ENCODE measurements at regions not wholly inside any gene's neighbourhood (a gene's known extent, or its start where the extent isn't known, plus 50 kb on each side); places are given as distances from the start of the nearest gene placed in this dataset.

- dilution Hi-C loops (cut with MboI; ENCODE audit: extremely low pct_ligation_motif_present, low sequenced_read_pairs): no loop called here
- Histone ChIP-seq H3K9me1 (ENCODE audit: control insufficient read depth, extremely low read depth, insufficient read depth, low read length) (no peaks in the 10 kb centered on the region), H3K4me1 (ENCODE audit: control insufficient read depth, extremely low read depth, insufficient read depth, low read length) (no peaks in the 10 kb centered on the region), H3K27me3 (ENCODE audit: control insufficient read depth, extremely low read depth, insufficient read depth, low read length) (no peaks in the 10 kb centered on the region), H4K20me1 (ENCODE audit: control insufficient read depth, extremely low read depth, insufficient read depth, low read length) (no peaks in the 10 kb centered on the region), H3K79me2 (ENCODE audit: control insufficient read depth, insufficient read depth, low read length) (no peaks in the 10 kb centered on the region), H2AFZ (ENCODE audit: control insufficient read depth, low read length) (no peak overlapping the region), H3K9ac (ENCODE audit: control insufficient read depth, extremely low read depth, insufficient read depth, low read length) (no peak overlapping the region), H3K27ac (ENCODE audit: control insufficient read depth, insufficient read depth, low read length) (no peak overlapping the region), H3K9me3 (ENCODE audit: control insufficient read depth, low read depth, low read length) (no peaks in the 10 kb centered on the region), H3K36me3 (ENCODE audit: control insufficient read depth in 2 of 2, extremely low read depth in 1 of 2, insufficient read depth in 2 of 2, low read length in 2 of 2) (no peaks in the 10 kb centered on the region), H3K4me2 (ENCODE audit: control insufficient read depth, extremely low read depth, insufficient read depth, low read depth, low read length) (no peak overlapping the region), H3K4me3 (ENCODE audit: control insufficient read depth in 2 of 3, extremely low read depth in 1 of 3, insufficient read depth in 2 of 3, low read depth in 1 of 3, low read length in 3 of 3) (no peak overlapping the region)
- DNase-seq (ENCODE audit: low read depth, low spot score) (no peak), FAIRE-seq (peak; percentile 44)
- TF ChIP-seq EZH2 (IDR thresholded peaks at IDR 0.05; ENCODE audit: low read length): no peak
- no peak for TF ChIP-seq CTCF (optimal IDR thresholded peaks at IDR 0.05 in 1 of 3, IDR thresholded peaks at IDR 0.05 in 1 of 3, conservative IDR thresholded peaks at IDR 0.05 in 1 of 3; ENCODE audit: extremely low read depth in 1 of 3, insufficient read depth in 2 of 3, low read length in 3 of 3)
These were observed 161.6 kb downstream of the RDH14 start for GRCh38 chr2:18398833-18399232.

GRCh38 chr2:18396329-18397010 lies 164.0 kb downstream of the RDH14 start:
- Histone ChIP-seq H4K20me1 (ENCODE audit: control insufficient read depth, extremely low read depth, insufficient read depth, low read length) (no peaks in the 10 kb centered on the region), H3K27ac (ENCODE audit: control insufficient read depth, insufficient read depth, low read length) (no peak overlapping the region), H3K9me3 (ENCODE audit: control insufficient read depth, low read depth, low read length) (no peaks in the 10 kb centered on the region), H3K4me1 (ENCODE audit: control insufficient read depth, extremely low read depth, insufficient read depth, low read length) (no peaks in the 10 kb centered on the region), H3K9ac (ENCODE audit: control insufficient read depth, extremely low read depth, insufficient read depth, low read length) (no peak overlapping the region), H3K4me2 (ENCODE audit: control insufficient read depth, extremely low read depth, insufficient read depth, low read depth, low read length) (no peak overlapping the region), H3K79me2 (ENCODE audit: control insufficient read depth, insufficient read depth, low read length) (no peaks in the 10 kb centered on the region), H3K36me3 (ENCODE audit: control insufficient read depth in 2 of 2, extremely low read depth in 1 of 2, insufficient read depth in 2 of 2, low read length in 2 of 2) (no peaks in the 10 kb centered on the region), H3K9me1 (ENCODE audit: control insufficient read depth, extremely low read depth, insufficient read depth, low read length) (no peaks in the 10 kb centered on the region), H3K27me3 (ENCODE audit: control insufficient read depth, extremely low read depth, insufficient read depth, low read length) (no peaks in the 10 kb centered on the region), H2AFZ (ENCODE audit: control insufficient read depth, low read length) (no peak overlapping the region), H3K4me3 (ENCODE audit: control insufficient read depth in 2 of 3, extremely low read depth in 1 of 3, insufficient read depth in 2 of 3, low read depth in 1 of 3, low read length in 3 of 3) (no peak overlapping the region)
- dilution Hi-C loops (cut with MboI; ENCODE audit: extremely low pct_ligation_motif_present, low sequenced_read_pairs): no loop called here
- DNase-seq (ENCODE audit: low read depth, low spot score): no peak
- no peak for TF ChIP-seq CTCF (optimal IDR thresholded peaks at IDR 0.05 in 1 of 3, IDR thresholded peaks at IDR 0.05 in 1 of 3, conservative IDR thresholded peaks at IDR 0.05 in 1 of 3; ENCODE audit: extremely low read depth in 1 of 3, insufficient read depth in 2 of 3, low read length in 3 of 3)
- no peak for TF ChIP-seq EZH2 (IDR thresholded peaks at IDR 0.05; ENCODE audit: low read length)
- no peak for FAIRE-seq

Data from keratinocyte (primary cell).